ENCODE measurements at regions not wholly inside any gene's neighbourhood (a gene's known extent, or its start where the extent isn't known, plus 50 kb on each side); places are given as distances from the start of the nearest gene placed in this dataset.

GRCh38 chr16:66287416-66287815, 79.1 kb upstream of the CDH5 start:
- TF ChIP-seq, protein P1, sequence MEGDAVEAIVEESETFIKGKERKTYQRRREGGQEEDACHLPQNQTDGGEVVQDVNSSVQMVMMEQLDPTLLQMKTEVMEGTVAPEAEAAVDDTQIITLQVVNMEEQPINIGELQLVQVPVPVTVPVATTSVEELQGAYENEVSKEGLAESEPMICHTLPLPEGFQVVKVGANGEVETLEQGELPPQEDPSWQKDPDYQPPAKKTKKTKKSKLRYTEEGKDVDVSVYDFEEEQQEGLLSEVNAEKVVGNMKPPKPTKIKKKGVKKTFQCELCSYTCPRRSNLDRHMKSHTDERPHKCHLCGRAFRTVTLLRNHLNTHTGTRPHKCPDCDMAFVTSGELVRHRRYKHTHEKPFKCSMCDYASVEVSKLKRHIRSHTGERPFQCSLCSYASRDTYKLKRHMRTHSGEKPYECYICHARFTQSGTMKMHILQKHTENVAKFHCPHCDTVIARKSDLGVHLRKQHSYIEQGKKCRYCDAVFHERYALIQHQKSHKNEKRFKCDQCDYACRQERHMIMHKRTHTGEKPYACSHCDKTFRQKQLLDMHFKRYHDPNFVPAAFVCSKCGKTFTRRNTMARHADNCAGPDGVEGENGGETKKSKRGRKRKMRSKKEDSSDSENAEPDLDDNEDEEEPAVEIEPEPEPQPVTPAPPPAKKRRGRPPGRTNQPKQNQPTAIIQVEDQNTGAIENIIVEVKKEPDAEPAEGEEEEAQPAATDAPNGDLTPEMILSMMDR (IDR thresholded peaks at IDR 0.05; ENCODE audit: insufficient read depth, low read depth, low read length) = no peak
- no peak for TF ChIP-seq EZH2 (IDR thresholded peaks at IDR 0.05; ENCODE audit: insufficient read depth, low read length)
